ENCODE measurements at regions not wholly inside any gene's neighbourhood (a gene's known extent, or its start where the extent isn't known, plus 50 kb on each side); places are given as distances from the start of the nearest gene placed in this dataset.

- H3K14ac ChIP-seq (ENCODE audit: insufficient read depth, low read length) = no peak overlapping the region
- H4K8ac ChIP-seq (replicated peaks; ENCODE audit: insufficient read length, low read depth, low read length) = no peak overlapping the region
- Mint-ChIP-seq H3K4me1 (no peaks in the 10 kb centered on the region), H3K4me3 (no peak overlapping the region), H3K9me3 (peaks cover under 1 to 3% of the 10 kb centered on the region in 2 experiments; a peak in 1 of 5 replicates), H3K27ac (no peak overlapping the region), H3K27me3 (ENCODE audit: low read depth) (peaks cover 84% of the 10 kb centered on the region), H3K36me3 (ENCODE audit: insufficient read depth in 1 of 3, low read depth in 3 of 3) (no peaks in the 10 kb centered on the region)
- H2BK20ac ChIP-seq (ENCODE audit: low read depth, low read length, poor library complexity, severe bottlenecking) = no peak overlapping the region
- H2BK5ac ChIP-seq (ENCODE audit: insufficient read length, low read length) = no peak overlapping the region
- H2BK120ac ChIP-seq (ENCODE audit: low read depth, low read length, poor library complexity, severe bottlenecking) = no peak overlapping the region
- H3K56ac ChIP-seq (ENCODE audit: insufficient read length, low read depth, low read length) = no peak overlapping the region
- H2BK12ac ChIP-seq (ENCODE audit: insufficient read length, low read depth, low read length) = no peak overlapping the region
- H3K9ac ChIP-seq (ENCODE audit: extremely low read depth, insufficient read length, low read length) = no peak overlapping the region
- no peak overlapping the region for H2BK15ac ChIP-seq (ENCODE audit: low read depth, low read length)
- no peak overlapping the region for H3K23ac ChIP-seq (ENCODE audit: insufficient read length, low read depth, low read length)
- H3K18ac ChIP-seq (ENCODE audit: insufficient read length, low read depth, low read length) = no peak overlapping the region
- H3K4ac ChIP-seq (ENCODE audit: low read depth, low read length) = no peak overlapping the region
- H3K4me2 ChIP-seq (ENCODE audit: insufficient read depth, insufficient read length, low read length) = no peak overlapping the region
- no peak overlapping the region for H4K5ac ChIP-seq (ENCODE audit: insufficient read length, low read depth, low read length)
- DNase-seq = no peak
- H3T11ph ChIP-seq (ENCODE audit: low read length) = no peak overlapping the region
- H2AK5ac ChIP-seq (ENCODE audit: insufficient read length, low read length) = no peak overlapping the region
- H3K27ac ChIP-seq (ENCODE audit: insufficient read length, low read depth, low read length) = no peak overlapping the region
- H4K20me1 ChIP-seq (ENCODE audit: control insufficient read depth, insufficient read depth, insufficient read length) = no peaks in the 10 kb centered on the region
- no peaks in the 10 kb centered on the region for H3K23me2 ChIP-seq (ENCODE audit: insufficient read length, low read depth, low read length, poor library complexity, severe bottlenecking)
- no peaks in the 10 kb centered on the region for H3K79me2 ChIP-seq (ENCODE audit: insufficient read depth, low read length)
- no peaks in the 10 kb centered on the region for H3K27me3 ChIP-seq (ENCODE audit: insufficient read depth, low read length)
- TF ChIP-seq CTCF (conservative IDR thresholded peaks at IDR 0.05) = no peak
- no peaks in the 10 kb centered on the region for H3K4me1 ChIP-seq (ENCODE audit: insufficient read depth, low read length)
- H4K91ac ChIP-seq (ENCODE audit: insufficient read length, low read depth, low read length) = no peak overlapping the region
- no peaks in the 10 kb centered on the region for H3K9me3 ChIP-seq (ENCODE audit: control insufficient read depth, low read depth, low read length)
- H3K79me1 ChIP-seq (ENCODE audit: insufficient read depth, low read depth, low read length, poor library complexity, severe bottlenecking) = no peaks in the 10 kb centered on the region
- H2AFZ ChIP-seq (ENCODE audit: low read length) = no peak overlapping the region
- no CpG with 5 or more reads among the region's 8 CpGs for WGBS (ENCODE audit: extremely low coverage, insufficient read length, low lambda C conversion rate)
Observed at GRCh38 chr18:21949326-21950015, 208.9 kb downstream of the MIB1 start.

Measured in H9 (cell line).